A673 (cell line): ENCODE measurements at regions not wholly inside any gene's neighbourhood (a gene's known extent, or its start where the extent isn't known, plus 50 kb on each side); places are given as distances from the start of the nearest gene placed in this dataset.

ENCODE experiments used
- BruUV-seq: library from RNA; stranded (reverse); fragments of 400-500 nt; replicated peaks from 2 replicates; lab custom pipeline; 2021; lab: Mats Ljungman, UMichigan
- CTCF ChIA-PET: fragments of 300-600 bp; sonication (Branson Sonifier 250); formaldehyde crosslinking; loops from one replicate; lab custom pipeline; 2022; ENCODE audit warnings: antibody characterized with exemption; lab: Charles Lee
- POLR2A ChIA-PET: fragments of 300-600 bp; sonication (Branson Sonifier 250); formaldehyde crosslinking; loops from one replicate; lab custom pipeline; 2022; ENCODE audit warnings: antibody characterized with exemption; ENCODE audit not compliant: low non-redundant PET; lab: Charles Lee
- DNase-seq: peaks from one replicate; pipeline ENCODE4 v3.0.0-alpha.2; 2015; ENCODE audit warnings: low spot score
- H3K27ac ChIP-seq: fragments of 200-600 bp; sonication (generic); 2 replicates; pipeline ENCODE4 v1.5.1; 2016; ENCODE audit warnings: mixed run types, low read depth, mild to moderate bottlenecking, mixed read lengths, antibody characterized with exemption, low read length; ENCODE audit not compliant: poor library complexity, severe bottlenecking
- H3K27me3 ChIP-seq: fragments of 200-600 bp; sonication (generic); replicated peaks from 2 replicates; pipeline ENCODE4 v1.6.1; 2017; ENCODE audit warnings: mixed run types, low read depth, mild to moderate bottlenecking, mixed read lengths, antibody characterized with exemption, low read length; ENCODE audit not compliant: insufficient read depth, poor library complexity
- H3K36me3 ChIP-seq: fragments of 200-600 bp; sonication (generic); 2 replicates; pipeline ENCODE4 v1.6.1; 2016; ENCODE audit warnings: mixed run types, mild to moderate bottlenecking, mixed read lengths, antibody characterized with exemption, low read length; ENCODE audit not compliant: insufficient read depth, poor library complexity, severe bottlenecking
- H3K4me1 ChIP-seq: fragments of 200-600 bp; sonication (generic); 2 replicates; pipeline ENCODE4 v1.6.1; 2017; ENCODE audit warnings: mixed run types, mild to moderate bottlenecking, mixed read lengths, antibody characterized with exemption, low read length; ENCODE audit not compliant: insufficient read depth, poor library complexity, severe bottlenecking
- H3K4me3 ChIP-seq: fragments of 200-600 bp; sonication (generic); 2 replicates; pipeline ENCODE4 v1.5.1; 2016; ENCODE audit warnings: low read depth, mixed run types, mild to moderate bottlenecking, mixed read lengths, low read length; ENCODE audit not compliant: poor library complexity, severe bottlenecking
- H3K9me3 ChIP-seq: fragments of 200-600 bp; sonication (generic); 2 replicates; pipeline ENCODE4 v1.6.1; 2016; ENCODE audit warnings: mixed run types, low read depth, mild to moderate bottlenecking, mixed read lengths, antibody characterized with exemption, low read length; ENCODE audit not compliant: poor library complexity, severe bottlenecking
- EZH2 ChIP-seq: fragments of 200-600 bp; sonication (generic); IDR thresholded peaks from 2 replicates; pipeline ENCODE4 v1.6.1; 2017; ENCODE audit warnings: borderline replicate concordance, low read depth, mild to moderate bottlenecking, mixed read lengths, antibody characterized with exemption, low read length; ENCODE audit not compliant: poor library complexity, severe bottlenecking
- intact Hi-C: fragments of 100-400 bp; cut with micrococcal nuclease; formaldehyde crosslinking; loops from one replicate; pipeline ENCODE4 v1.10.0; 2022; ENCODE audit not compliant: unreplicated experiment
- TF ChIP-seq, protein P1 (sequence below): fragments of 300-800, 200-600 bp; sonication (generic); conservative IDR thresholded peaks from 2 replicates; pipeline ENCODE4 v1.5.1; 2017; ENCODE audit warnings: low read depth, mild to moderate bottlenecking, antibody characterized with exemption, low read length, moderate library complexity, mixed read lengths

DNA sequence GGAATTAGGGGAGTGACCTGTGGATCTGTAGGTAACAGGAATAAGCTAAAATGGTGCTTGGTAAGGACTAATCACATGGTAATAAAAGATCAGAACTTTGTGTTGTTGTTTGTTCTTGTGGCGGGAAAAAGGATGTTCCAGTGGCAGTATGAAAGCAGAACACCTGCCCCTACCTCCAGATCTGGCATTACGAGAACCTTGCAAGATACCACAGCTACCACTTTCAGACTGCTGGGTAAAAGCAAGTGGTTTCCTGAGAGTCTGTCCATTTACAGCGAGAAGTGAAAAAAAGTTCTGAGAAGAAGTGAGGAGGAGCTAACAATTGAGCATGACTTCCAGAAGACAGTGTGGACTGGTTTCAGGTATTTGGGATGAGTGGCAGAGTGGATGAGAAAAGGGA is 252.5 kb downstream of the TLE4 start:
- Histone ChIP-seq H3K27me3 (peaks cover 7% of the 10 kb centered on the region), H3K4me3 (no peak overlapping the region), H3K4me1 (no peaks in the 10 kb centered on the region), H3K27ac (no peak overlapping the region), H3K9me3 (no peaks in the 10 kb centered on the region), H3K36me3 (no peaks in the 10 kb centered on the region)
- POLR2A ChIA-PET, result no interaction called here
- TF ChIP-seq, protein P1, sequence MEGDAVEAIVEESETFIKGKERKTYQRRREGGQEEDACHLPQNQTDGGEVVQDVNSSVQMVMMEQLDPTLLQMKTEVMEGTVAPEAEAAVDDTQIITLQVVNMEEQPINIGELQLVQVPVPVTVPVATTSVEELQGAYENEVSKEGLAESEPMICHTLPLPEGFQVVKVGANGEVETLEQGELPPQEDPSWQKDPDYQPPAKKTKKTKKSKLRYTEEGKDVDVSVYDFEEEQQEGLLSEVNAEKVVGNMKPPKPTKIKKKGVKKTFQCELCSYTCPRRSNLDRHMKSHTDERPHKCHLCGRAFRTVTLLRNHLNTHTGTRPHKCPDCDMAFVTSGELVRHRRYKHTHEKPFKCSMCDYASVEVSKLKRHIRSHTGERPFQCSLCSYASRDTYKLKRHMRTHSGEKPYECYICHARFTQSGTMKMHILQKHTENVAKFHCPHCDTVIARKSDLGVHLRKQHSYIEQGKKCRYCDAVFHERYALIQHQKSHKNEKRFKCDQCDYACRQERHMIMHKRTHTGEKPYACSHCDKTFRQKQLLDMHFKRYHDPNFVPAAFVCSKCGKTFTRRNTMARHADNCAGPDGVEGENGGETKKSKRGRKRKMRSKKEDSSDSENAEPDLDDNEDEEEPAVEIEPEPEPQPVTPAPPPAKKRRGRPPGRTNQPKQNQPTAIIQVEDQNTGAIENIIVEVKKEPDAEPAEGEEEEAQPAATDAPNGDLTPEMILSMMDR, result no peak
- TF ChIP-seq EZH2, result no peak
- CTCF ChIA-PET, result no interaction called here
- intact Hi-C loops, result no loop called here
- no peak for DNase-seq
- no TSS peak for BruUV-seq

GRCh38 chr9:79817438-79818004 is 245.8 kb downstream of the TLE4 start:
- Histone ChIP-seq H3K4me1 (peaks cover 13% of the 10 kb centered on the region), H3K27me3 (no peaks in the 10 kb centered on the region), H3K36me3 (no peaks in the 10 kb centered on the region), H3K4me3 (no peak overlapping the region), H3K27ac (no peak overlapping the region), H3K9me3 (no peaks in the 10 kb centered on the region)
- intact Hi-C loops, result no loop called here
- BruUV-seq, result no TSS peak
- no peak for TF ChIP-seq EZH2
- TF ChIP-seq, protein P1, result no peak
- POLR2A ChIA-PET, result no interaction called here
- DNase-seq, result no peak
- CTCF ChIA-PET, result no interaction called here

DNA sequence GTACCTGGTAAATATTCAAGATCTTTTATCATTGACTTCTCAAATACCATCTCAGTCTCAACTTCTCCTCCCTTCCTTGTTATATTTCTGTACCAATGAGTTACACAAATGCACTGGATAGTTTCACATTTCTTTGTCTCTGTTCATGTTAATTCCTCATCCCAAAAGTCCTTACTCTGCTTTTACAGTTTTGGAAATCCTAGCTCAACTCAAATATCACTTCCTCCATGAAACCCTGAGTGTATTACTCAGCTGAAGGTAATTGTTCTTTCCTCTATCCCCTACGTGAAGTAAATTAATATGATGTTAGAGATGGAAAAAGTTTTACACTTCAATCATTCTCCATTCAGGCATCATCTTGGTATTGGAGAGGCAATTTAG is 241.5 kb downstream of the TLE4 start:
- intact Hi-C loops, result no loop called here
- Histone ChIP-seq H3K36me3 (no peaks in the 10 kb centered on the region), H3K4me1 (peaks cover 23% of the 10 kb centered on the region), H3K4me3 (peak overlapping the region; percentile 21), H3K27ac (no peak overlapping the region), H3K27me3 (no peaks in the 10 kb centered on the region), H3K9me3 (no peaks in the 10 kb centered on the region)
- BruUV-seq, result no TSS peak
- peak; percentile 34 for DNase-seq
- ChIA-PET POLR2A (no interaction called here), CTCF (no interaction called here)
- TF ChIP-seq, protein P1, result no peak
